ENCODE measurements at regions not wholly inside any gene's neighbourhood (a gene's known extent, or its start where the extent isn't known, plus 50 kb on each side); places are given as distances from the start of the nearest gene placed in this dataset.

DNA sequence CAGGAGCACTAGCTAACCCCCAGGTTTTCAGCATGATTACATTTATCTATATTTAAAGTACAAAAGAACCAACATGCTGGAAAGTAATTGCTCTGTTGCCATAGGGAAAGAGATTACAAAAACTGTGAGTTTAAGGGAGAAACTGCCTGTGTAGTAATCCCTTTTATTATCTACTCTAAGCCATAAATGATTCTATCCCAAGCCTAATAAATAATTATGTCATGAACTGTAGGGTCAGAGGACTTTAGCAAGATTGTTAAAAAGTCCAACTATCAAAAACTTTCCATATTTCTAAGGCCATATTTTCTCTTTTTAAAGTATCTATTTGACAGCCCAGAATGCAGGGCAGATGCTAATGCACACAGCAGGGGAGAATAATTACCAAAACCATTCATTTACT is 573.8 kb upstream of the MIR17HG start:
- Mint-ChIP-seq H3K36me3 (ENCODE audit: low read depth, unreplicated experiment) (no peaks in the 10 kb centered on the region), H3K27ac (ENCODE audit: unreplicated experiment) (no peak overlapping the region), H3K27me3 (ENCODE audit: unreplicated experiment) (no peaks in the 10 kb centered on the region), H3K4me1 (ENCODE audit: unreplicated experiment) (no peaks in the 10 kb centered on the region), H3K4me3 (ENCODE audit: unreplicated experiment) (no peak overlapping the region), H3K9me3 (ENCODE audit: unreplicated experiment) (no peaks in the 10 kb centered on the region)
- TF ChIP-seq, protein P1, sequence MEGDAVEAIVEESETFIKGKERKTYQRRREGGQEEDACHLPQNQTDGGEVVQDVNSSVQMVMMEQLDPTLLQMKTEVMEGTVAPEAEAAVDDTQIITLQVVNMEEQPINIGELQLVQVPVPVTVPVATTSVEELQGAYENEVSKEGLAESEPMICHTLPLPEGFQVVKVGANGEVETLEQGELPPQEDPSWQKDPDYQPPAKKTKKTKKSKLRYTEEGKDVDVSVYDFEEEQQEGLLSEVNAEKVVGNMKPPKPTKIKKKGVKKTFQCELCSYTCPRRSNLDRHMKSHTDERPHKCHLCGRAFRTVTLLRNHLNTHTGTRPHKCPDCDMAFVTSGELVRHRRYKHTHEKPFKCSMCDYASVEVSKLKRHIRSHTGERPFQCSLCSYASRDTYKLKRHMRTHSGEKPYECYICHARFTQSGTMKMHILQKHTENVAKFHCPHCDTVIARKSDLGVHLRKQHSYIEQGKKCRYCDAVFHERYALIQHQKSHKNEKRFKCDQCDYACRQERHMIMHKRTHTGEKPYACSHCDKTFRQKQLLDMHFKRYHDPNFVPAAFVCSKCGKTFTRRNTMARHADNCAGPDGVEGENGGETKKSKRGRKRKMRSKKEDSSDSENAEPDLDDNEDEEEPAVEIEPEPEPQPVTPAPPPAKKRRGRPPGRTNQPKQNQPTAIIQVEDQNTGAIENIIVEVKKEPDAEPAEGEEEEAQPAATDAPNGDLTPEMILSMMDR (IDR thresholded peaks at IDR 0.05; ENCODE audit: unreplicated experiment): no peak
- no peak for DNase-seq (ENCODE audit: low spot score)

DNA sequence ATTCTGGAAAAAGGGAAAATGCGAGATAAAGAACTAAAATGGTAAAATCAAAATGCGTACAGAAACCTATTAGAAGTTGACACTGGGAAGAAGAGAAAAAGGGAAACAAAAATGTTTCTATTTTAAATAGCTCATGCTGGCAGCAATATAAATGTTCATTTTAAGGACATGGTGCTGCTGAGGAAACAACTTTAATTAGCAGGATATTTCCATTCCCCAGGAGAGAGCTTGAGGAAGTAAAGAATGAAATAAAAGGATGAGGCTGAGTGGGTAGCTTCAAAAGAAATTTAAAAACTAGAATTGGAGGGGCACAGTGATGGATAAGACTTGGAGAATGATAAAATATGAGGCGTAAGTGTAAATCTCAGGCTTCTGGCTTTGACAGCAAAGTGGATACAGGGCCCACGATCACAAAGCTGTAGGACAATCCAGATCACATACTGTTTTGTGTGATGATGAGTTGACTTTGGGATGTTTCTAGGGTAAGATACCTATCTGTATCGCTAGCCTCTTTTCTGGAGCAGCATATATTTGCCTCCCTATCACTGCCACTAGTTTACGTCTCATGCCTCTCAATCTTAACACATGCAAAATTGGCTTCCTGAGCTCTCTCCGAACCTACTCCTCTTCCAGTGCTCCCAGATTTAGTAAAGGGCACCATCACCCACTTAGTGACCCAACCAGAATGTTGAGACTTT is 571.3 kb upstream of the MIR17HG start:
- Mint-ChIP-seq H3K27ac (ENCODE audit: unreplicated experiment) (no peak overlapping the region), H3K9me3 (ENCODE audit: unreplicated experiment) (no peaks in the 10 kb centered on the region), H3K27me3 (ENCODE audit: unreplicated experiment) (no peaks in the 10 kb centered on the region), H3K36me3 (ENCODE audit: low read depth, unreplicated experiment) (no peaks in the 10 kb centered on the region), H3K4me3 (ENCODE audit: unreplicated experiment) (no peak overlapping the region), H3K4me1 (ENCODE audit: unreplicated experiment) (no peaks in the 10 kb centered on the region)
- no peak for DNase-seq (ENCODE audit: low spot score)
- TF ChIP-seq, protein P1 (IDR thresholded peaks at IDR 0.05; ENCODE audit: unreplicated experiment): no peak

DNA sequence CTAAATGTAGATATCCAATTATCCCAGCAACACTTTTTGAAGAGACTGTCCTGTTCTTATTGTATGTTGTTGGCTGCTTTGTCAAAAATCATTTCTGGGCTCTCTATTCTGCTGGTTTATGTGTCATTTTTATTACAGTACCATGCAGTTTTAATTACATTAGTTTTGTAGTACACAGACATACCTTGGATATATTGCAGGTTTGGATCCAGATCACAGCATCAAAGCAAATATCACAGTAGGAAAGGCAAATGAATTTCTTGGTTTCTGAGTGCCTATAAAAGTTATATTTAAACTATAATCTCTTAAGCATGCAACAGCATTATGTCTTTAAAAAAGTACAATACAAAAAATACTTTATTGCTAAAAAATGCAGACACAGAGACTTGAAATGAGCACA is 564.2 kb upstream of the MIR17HG start:
- Mint-ChIP-seq H3K4me3 (ENCODE audit: unreplicated experiment) (no peak overlapping the region), H3K9me3 (ENCODE audit: unreplicated experiment) (no peaks in the 10 kb centered on the region), H3K4me1 (ENCODE audit: unreplicated experiment) (no peaks in the 10 kb centered on the region), H3K36me3 (ENCODE audit: low read depth, unreplicated experiment) (no peaks in the 10 kb centered on the region), H3K27me3 (ENCODE audit: unreplicated experiment) (peaks cover 3% of the 10 kb centered on the region), H3K27ac (ENCODE audit: unreplicated experiment) (no peak overlapping the region)
- TF ChIP-seq, protein P1 (IDR thresholded peaks at IDR 0.05; ENCODE audit: unreplicated experiment): no peak
- no peak for DNase-seq (ENCODE audit: low spot score)

DNA sequence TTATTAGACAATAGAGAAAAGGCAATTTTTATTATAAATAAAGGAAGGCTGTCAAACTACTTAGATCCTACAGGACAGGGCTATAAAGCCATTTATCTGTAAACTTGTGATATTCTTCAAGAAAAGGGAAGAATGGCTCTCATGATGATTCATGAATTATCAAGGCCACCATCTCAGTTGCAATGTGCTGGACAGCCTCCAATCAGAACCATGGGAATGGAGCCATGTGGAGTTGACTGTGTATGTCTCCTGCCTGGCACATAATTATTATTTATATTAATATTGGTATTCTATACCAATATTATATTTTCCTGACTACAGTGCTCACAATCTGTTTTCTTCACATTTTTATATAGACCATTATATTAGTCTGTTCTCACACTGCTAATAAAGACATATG is 560.5 kb upstream of the MIR17HG start:
- Mint-ChIP-seq H3K36me3 (ENCODE audit: low read depth, unreplicated experiment) (no peaks in the 10 kb centered on the region), H3K9me3 (ENCODE audit: unreplicated experiment) (no peaks in the 10 kb centered on the region), H3K4me1 (ENCODE audit: unreplicated experiment) (no peaks in the 10 kb centered on the region), H3K27ac (ENCODE audit: unreplicated experiment) (no peak overlapping the region), H3K27me3 (ENCODE audit: unreplicated experiment) (peaks cover 3% of the 10 kb centered on the region), H3K4me3 (ENCODE audit: unreplicated experiment) (no peak overlapping the region)
- no peak for DNase-seq (ENCODE audit: low spot score)
- TF ChIP-seq, protein P1 (IDR thresholded peaks at IDR 0.05; ENCODE audit: unreplicated experiment): no peak

DNA sequence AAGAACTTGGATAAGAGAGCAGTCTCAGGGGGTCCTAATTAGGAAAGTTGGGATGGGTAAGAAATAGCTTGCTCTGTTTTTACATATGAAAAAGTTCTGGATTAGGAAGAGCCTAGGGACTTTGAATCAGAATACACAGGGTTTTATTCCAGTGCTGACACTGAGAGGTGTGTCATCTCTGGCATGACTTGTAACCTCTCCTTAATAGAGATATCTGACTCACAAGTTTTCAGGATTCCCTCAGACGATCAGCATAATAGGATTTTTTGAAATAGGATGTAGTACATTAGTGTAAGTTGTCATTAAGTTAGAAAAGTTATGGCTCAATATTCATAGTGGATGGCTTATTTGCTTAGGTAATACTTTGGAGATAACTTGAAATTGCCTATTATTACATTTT is 555.2 kb upstream of the MIR17HG start:
- Mint-ChIP-seq H3K4me3 (ENCODE audit: unreplicated experiment) (no peak overlapping the region), H3K27ac (ENCODE audit: unreplicated experiment) (no peak overlapping the region), H3K27me3 (ENCODE audit: unreplicated experiment) (no peaks in the 10 kb centered on the region), H3K9me3 (ENCODE audit: unreplicated experiment) (no peaks in the 10 kb centered on the region), H3K4me1 (ENCODE audit: unreplicated experiment) (no peaks in the 10 kb centered on the region), H3K36me3 (ENCODE audit: low read depth, unreplicated experiment) (no peaks in the 10 kb centered on the region)
- no peak for DNase-seq (ENCODE audit: low spot score)
- TF ChIP-seq, protein P1 (IDR thresholded peaks at IDR 0.05; ENCODE audit: unreplicated experiment): no peak
